ENCODE measurements at regions not wholly inside any gene's neighbourhood (a gene's known extent, or its start where the extent isn't known, plus 50 kb on each side); places are given as distances from the start of the nearest gene placed in this dataset.

DNA sequence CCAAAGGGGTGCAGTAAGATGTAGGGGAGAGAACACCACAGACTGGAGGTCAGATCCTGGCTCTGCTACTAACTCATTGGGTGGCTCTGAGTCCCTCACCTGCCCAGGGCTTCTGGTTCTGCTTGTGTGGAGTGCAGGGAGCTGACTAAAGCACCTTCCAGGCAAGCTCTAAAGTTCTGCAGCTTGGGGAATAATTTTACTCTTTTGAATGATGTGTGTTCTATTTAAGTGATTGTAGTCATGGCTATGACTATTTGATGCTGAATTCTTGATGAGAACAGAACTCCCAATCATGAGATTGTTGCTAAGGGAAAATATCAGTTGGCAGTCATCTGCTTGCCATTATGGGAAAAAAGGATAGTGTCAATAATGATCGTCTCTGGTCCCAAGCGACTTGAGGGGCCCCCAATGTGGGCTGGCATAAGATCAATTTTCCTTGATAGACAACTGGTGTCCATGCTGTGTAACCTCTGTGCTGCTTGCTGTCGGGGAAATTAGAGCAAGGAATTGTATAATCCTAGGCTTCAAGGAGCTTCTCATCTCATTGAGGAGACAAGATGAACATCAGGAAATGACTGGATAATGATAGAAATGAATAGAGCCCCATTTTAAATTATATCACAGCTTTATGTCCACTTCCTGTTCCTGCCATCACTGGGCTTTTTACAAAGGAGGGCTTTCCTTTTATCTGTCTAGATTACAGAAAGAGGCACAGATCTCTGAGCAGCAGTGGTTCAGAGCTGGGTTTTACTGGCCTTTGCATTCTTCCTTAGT is 131.7 kb downstream of the SLC4A3 start:
- no peak for DNase-seq
- ATAC-seq: peak; percentile 65
- intact Hi-C loops (cut with micrococcal nuclease): loop anchor here (5.0 kb wide), 1 partner anchor 633 kb away; no protein-coding TSS in a partner anchor

DNA sequence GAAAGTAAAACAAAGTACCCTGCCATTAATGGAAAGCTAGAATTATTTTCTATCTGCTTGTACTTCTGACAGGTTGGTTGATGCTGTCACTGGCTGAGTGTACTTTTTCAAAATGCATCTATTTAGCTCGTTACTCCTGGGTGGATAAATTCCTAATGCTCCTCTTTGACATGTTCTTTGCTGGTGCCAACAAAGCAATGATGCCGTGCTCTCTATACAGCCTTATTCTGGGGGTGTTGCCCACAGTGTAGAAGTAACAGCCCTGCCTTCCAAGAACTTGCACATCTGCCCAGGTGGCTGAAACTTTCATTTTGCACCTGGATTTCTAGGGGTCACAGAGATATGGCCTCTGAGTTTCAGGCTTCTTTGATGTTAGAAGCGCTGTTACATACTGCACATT is 132.4 kb downstream of the SLC4A3 start:
- intact Hi-C loops (cut with micrococcal nuclease): loop anchor here (5.0 kb wide), 1 partner anchor 632 kb away; no protein-coding TSS in a partner anchor
- DNase-seq: no peak
- ATAC-seq: peak; percentile 74

GRCh38 chr2:219765231-219765911 is 137.9 kb downstream of the SLC4A3 start:
- no peak for ATAC-seq
- no peak for DNase-seq
- intact Hi-C loops (cut with micrococcal nuclease): no loop called here

DNA sequence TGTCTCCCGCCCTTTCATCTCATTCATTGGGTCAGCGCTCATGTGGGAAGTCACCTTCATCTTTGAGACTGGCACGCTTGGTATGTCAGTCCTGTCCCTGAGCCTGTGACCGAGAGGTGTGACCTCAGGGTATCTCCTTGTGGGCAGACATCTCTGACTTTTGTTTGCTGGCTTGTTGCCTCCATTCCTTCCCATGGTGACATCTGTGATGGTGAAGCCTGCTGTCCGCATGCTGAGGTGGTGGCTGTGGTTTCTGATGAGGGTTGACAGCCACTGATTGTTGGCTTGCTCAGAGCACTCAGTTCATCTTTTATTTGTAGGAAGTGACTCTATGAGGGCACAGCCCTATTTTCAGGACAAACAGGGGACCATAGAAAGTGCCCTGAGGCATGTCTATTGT is 139.2 kb downstream of the SLC4A3 start:
- intact Hi-C loops (cut with micrococcal nuclease): no loop called here
- ATAC-seq (peak; percentile 90), DNase-seq (peak; percentile 80)

GRCh38 chr2:219769090-219769910 is 141.9 kb downstream of the SLC4A3 start:
- DNase-seq (peak; percentile 85), ATAC-seq (peak; percentile 84)
- intact Hi-C loops (cut with micrococcal nuclease): no loop called here

GRCh38 chr2:219772103-219772635 is 144.7 kb downstream of the SLC4A3 start:
- intact Hi-C loops (cut with micrococcal nuclease): no loop called here
- DNase-seq (no peak), ATAC-seq (no peak)

DNA sequence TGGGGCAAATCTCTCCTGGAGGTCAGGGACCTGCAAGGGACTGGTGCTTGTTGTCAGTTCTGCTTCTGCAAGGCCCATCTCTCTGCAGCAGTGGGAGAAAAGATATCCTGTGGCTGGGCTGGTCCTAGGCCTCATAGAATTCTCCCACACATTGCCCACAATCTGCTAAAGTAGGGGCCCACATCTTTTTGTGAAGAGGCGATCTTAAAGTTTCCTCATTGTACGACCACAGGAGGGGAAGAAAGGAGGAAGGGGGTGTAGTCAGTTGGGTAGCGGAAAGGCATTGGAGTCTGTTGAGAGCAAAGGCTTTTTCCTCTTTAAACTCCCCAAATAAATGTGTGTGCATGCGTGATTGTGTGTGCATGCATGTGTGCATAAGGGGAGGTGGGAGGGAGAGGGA is 145.3 kb downstream of the SLC4A3 start:
- intact Hi-C loops (cut with micrococcal nuclease): no loop called here
- no peak for DNase-seq
- no peak for ATAC-seq

GRCh38 chr2:219775506-219775905 is 148.1 kb downstream of the SLC4A3 start:
- intact Hi-C loops (cut with micrococcal nuclease): no loop called here
- DNase-seq: no peak
- no peak for ATAC-seq

GRCh38 chr2:219777388-219777787 is 150.0 kb downstream of the SLC4A3 start:
- intact Hi-C loops (cut with micrococcal nuclease): no loop called here
- ATAC-seq (peak; percentile 37), DNase-seq (no peak)

DNA sequence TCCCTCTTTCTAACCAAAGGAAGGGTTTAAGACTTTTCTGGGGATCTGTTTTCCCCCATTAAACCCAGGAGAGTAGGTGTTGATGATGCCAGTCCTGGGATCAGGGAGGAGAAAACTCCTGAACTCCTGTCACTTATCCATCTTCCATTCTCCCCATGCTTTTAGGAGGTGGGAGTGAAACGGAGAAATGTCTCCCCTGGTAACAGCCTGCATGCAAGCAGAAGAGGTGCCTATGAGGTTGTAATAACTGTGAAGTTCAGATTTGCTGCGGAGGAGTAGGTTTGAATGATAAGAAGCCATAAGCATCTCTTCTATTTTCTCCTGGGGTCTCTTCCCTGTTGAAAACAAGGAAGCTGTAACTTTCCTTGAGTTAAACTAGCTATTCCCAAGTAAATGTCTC is 150.8 kb downstream of the SLC4A3 start:
- DNase-seq (no peak), ATAC-seq (no peak)
- intact Hi-C loops (cut with micrococcal nuclease): no loop called here

DNA sequence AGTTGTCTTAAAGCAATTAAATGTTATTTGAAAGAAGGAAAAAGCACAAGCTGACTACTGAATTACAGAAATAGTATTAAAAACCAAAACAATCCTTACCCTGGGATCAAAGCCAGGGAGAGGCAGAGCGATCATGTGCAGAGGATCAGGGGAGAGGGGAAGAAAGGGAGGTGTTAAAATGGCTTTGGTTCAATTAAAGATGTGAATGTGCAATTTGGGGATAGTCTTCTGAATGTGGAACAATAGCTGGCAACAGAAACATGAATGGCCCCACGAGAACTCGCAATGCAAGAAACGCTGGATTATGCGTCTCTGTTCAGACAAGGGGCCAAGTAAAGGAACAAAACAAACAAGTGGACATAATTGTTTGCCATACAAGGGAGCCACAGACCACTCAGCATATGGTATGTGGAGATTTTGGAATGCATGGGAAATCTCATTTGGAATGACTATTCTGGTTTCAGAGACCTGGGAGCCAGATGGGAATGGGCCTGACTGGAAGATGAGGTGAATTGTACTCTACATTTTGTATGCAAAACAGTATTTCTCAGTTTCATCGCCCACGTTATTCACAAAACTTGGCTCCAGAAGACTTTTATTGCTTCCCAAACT is 155.4 kb downstream of the SLC4A3 start:
- no peak for ATAC-seq
- intact Hi-C loops (cut with micrococcal nuclease): no loop called here
- no peak for DNase-seq

DNA sequence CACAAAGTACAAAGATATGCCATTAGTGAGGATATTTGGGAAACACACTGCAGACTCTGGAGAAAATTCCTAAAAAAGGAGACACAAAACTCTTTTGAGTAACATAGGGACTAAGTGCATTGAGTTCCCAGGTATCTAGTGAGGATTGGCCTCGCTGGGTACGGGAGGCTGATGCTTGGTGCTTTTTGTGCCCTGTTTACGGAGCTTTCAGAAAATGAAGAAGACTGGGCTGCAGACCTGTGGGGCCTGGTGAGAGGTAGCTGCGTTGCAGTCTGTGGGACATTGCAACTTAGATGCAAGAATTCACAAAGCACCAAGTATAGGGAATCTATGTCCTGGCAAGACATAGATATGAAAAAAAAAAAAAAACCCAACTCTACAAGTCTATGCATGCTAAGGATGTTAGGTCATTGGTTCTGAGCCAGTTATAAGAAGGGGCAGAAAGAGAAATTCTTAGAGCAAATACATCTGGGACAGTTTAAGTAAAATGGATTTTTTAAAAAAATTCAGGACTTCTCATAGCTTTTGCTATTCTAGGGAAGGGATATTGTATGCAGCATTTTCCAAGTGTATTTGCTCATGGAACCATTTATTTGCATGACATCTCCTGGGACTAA is 156.0 kb downstream of the SLC4A3 start:
- intact Hi-C loops (cut with micrococcal nuclease): no loop called here
- no peak for ATAC-seq
- DNase-seq: no peak

DNA sequence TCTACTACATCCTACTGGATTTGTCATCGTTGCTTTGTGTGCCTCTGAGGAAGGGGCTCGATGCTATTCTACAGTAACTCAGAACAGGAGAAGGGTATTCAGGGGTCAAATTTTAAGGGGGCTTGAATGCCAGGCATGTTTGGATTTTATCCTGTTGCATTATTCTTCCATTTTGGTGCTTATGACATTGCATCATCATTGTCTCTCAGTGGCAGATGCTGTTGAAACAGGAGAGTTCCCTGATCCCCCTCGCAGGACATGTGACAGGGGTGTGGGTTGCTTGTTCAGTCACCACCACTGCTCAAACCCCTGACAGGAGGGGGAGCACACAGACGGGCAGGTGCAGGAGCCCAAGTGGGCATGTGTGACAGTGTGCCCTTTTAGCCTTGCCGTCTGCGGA is 156.7 kb downstream of the SLC4A3 start:
- ATAC-seq (no peak), DNase-seq (no peak)
- intact Hi-C loops (cut with micrococcal nuclease): no loop called here

- no peak for DNase-seq
- intact Hi-C loops (cut with micrococcal nuclease): no loop called here
- no peak for ATAC-seq
Observed at GRCh38 chr2:219789476-219789875, 162.0 kb downstream of the SLC4A3 start.

DNA sequence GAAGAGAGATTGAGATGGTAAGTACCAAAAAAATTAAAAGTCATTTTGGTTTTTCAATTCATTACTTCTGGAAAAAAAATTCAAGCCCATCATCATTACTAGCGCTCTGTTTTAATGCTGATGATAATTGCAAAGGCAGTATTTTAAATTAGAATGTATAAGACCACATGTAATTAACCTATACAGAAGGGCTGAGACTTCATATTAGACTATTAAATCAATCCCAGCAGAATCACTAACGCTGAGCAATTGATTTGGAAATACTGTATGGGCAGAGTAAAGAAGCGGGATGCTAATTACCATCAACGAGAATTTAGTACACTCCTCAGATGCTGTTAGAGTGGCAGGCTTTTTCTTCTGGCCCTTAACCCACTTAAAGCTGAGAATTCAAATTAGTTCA is 165.0 kb downstream of the SLC4A3 start:
- ATAC-seq (no peak), DNase-seq (no peak)
- intact Hi-C loops (cut with micrococcal nuclease): no loop called here

GRCh38 chr2:219798430-219798829 is 171.0 kb downstream of the SLC4A3 start:
- ATAC-seq (no peak), DNase-seq (no peak)
- intact Hi-C loops (cut with micrococcal nuclease): no loop called here

GRCh38 chr2:219803294-219803693 is 175.9 kb downstream of the SLC4A3 start:
- DNase-seq (no peak), ATAC-seq (no peak)
- intact Hi-C loops (cut with micrococcal nuclease): no loop called here

GRCh38 chr2:219810895-219811294 is 183.5 kb downstream of the SLC4A3 start:
- intact Hi-C loops (cut with micrococcal nuclease): no loop called here
- ATAC-seq (no peak), DNase-seq (no peak)

DNA sequence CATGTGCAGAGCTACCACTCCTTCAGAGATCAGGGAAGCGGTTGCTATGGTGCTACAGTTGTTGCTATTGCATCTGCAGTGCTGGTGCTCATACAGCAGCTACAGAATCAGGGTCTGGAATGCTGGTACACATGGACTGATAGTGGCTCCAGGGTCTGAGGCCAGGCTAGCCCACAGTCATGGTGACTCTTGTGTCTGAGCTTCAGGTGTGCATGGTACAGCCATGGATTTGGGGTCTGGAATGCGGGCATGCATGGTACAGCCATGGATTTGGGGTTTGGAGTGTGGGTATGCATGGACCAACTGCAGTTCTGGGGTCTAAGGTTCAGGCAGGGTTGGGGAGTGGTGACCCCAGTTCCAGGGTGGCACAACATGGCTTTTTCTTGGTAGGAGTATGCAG is 185.2 kb downstream of the SLC4A3 start:
- ATAC-seq (no peak), DNase-seq (no peak)
- intact Hi-C loops (cut with micrococcal nuclease): no loop called here

Data from left ventricle myocardium superior (tissue), 1 donor.